Chondrocyte (in vitro differentiated cells): ENCODE measurements at regions not wholly inside any gene's neighbourhood (a gene's known extent, or its start where the extent isn't known, plus 50 kb on each side); places are given as distances from the start of the nearest gene placed in this dataset.
"Not testable (repeated sequence)": the region's sequence is repeated elsewhere in the genome, so short reads cannot be mapped to it uniquely, and the experiment has no call there.

Experiments used
- DNase-seq: peaks from one replicate; pipeline ENCODE4 v3.0.0; 2021; ENCODE audit warnings: mixed read lengths, low spot score
- H3K27ac Mint-ChIP-seq: one replicate; pipeline ENCODE4 v1.8.0; 2021; ENCODE audit warnings: mild to moderate bottlenecking, moderate library complexity, mixed read lengths; ENCODE audit not compliant: unreplicated experiment
- H3K27me3 Mint-ChIP-seq: 2 replicates; pipeline ENCODE4 v1.8.0; 2021; ENCODE audit warnings: low read depth, mixed read lengths
- H3K36me3 Mint-ChIP-seq: 2 replicates; pipeline ENCODE4 v1.8.0; 2021; ENCODE audit warnings: low read depth, mixed read lengths
- H3K4me1 Mint-ChIP-seq: 2 replicates; pipeline ENCODE4 v1.8.0; 2021; ENCODE audit warnings: low read depth, mild to moderate bottlenecking, mixed read lengths
- H3K4me3 Mint-ChIP-seq: one replicate; pipeline ENCODE4 v1.8.0; 2021; ENCODE audit warnings: mild to moderate bottlenecking, moderate library complexity, mixed read lengths; ENCODE audit not compliant: unreplicated experiment
- H3K9me3 Mint-ChIP-seq: 2 replicates; pipeline ENCODE4 v1.8.0; 2021; ENCODE audit warnings: low read depth, mixed read lengths
- CTCF ChIP-seq: fragments of 200-600 bp; sonication (generic); IDR thresholded peaks from 2 replicates; pipeline ENCODE4 v1.5.0; 2021; ENCODE audit warnings: antibody characterized with exemption, mild to moderate bottlenecking, moderate library complexity

GRCh38 chr5:104845541-104845940 is 1283.0 kb upstream of the NUDT12 start:
- no peak for TF ChIP-seq CTCF
- Mint-ChIP-seq H3K9me3 (peaks cover 20% of the 10 kb centered on the region), H3K27me3 (no peaks in the 10 kb centered on the region), H3K27ac (no peak overlapping the region), H3K4me3 (no peak overlapping the region), H3K4me1 (no peaks in the 10 kb centered on the region), H3K36me3 (peaks cover 5% of the 10 kb centered on the region)
- no peak for DNase-seq

GRCh38 chr5:104843822-104844221 is 1281.2 kb upstream of the NUDT12 start:
- Mint-ChIP-seq H3K4me1 (no peaks in the 10 kb centered on the region), H3K4me3 (no peak overlapping the region), H3K9me3 (peaks cover 8% of the 10 kb centered on the region), H3K27ac (no peak overlapping the region), H3K27me3 (no peaks in the 10 kb centered on the region), H3K36me3 (no peaks in the 10 kb centered on the region)
- no peak for TF ChIP-seq CTCF
- no peak for DNase-seq

- H3K4me1 Mint-ChIP-seq: no peaks in the 10 kb centered on the region
- DNase-seq: no peak
- H3K27ac Mint-ChIP-seq: no peak overlapping the region
- H3K9me3 Mint-ChIP-seq: no peaks in the 10 kb centered on the region
- no peak overlapping the region for H3K4me3 Mint-ChIP-seq
- no peaks in the 10 kb centered on the region for H3K36me3 Mint-ChIP-seq
- H3K27me3 Mint-ChIP-seq: no peaks in the 10 kb centered on the region
- no peak for TF ChIP-seq CTCF
Observed at GRCh38 chr5:104840284-104840683, 1277.7 kb upstream of the NUDT12 start.

DNA sequence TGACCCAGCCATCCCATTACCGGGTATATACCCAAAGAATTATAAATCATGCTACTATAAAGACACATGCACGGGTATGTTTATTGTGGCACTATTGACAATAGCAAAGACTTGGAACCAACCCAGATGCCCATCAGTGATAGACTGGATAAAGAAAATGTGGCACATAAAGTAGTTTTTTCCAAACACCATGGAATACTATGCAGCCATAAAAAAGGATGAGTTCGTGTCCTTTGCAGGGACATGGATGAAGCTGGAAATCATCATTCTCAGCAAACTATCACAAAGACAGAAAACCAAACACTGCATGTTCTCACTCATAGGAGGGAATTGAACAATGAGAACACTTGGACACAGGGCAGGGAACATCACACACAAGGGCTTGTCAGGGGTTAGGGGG is 1268.9 kb upstream of the NUDT12 start:
- H3K4me3 Mint-ChIP-seq: not testable (repeated sequence)

DNA sequence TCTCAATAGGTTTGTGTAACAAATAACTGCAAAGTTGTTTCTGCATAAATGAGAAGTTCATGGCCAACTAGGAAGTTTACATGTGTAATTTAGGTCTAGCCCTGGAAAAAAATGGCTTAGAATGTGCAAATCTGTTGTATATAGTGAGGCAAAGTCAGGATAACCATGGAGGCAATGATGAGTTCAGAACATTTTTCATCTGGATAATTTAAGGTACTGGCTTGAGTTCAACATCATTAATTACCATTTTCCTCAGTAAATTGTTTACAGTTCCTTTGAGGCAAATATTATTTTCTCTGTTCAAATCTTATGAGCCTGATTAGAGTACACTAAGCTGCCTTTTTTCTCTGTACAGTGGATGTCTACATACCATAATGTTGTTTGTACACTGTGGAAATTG is 1259.0 kb upstream of the NUDT12 start:
- no peak for DNase-seq
- H3K27ac Mint-ChIP-seq: no peak overlapping the region

More for the DNA sequence above, 1268.9 kb upstream of the NUDT12 start:
- not testable (repeated sequence) for H3K4me1 Mint-ChIP-seq, DNase-seq, H3K27me3 Mint-ChIP-seq, H3K9me3 Mint-ChIP-seq, H3K36me3 Mint-ChIP-seq, H3K27ac Mint-ChIP-seq

More for the DNA sequence above, 1259.0 kb upstream of the NUDT12 start:
- Mint-ChIP-seq H3K4me3 (no peak overlapping the region), H3K4me1 (no peaks in the 10 kb centered on the region), H3K9me3 (no peaks in the 10 kb centered on the region), H3K27me3 (no peaks in the 10 kb centered on the region), H3K36me3 (no peaks in the 10 kb centered on the region)
- no peak for TF ChIP-seq CTCF
